GM12878 (cell line): ENCODE measurements at regions not wholly inside any gene's neighbourhood (a gene's known extent, or its start where the extent isn't known, plus 50 kb on each side); places are given as distances from the start of the nearest gene placed in this dataset.

Source experiments
- ATAC-seq: fragments of 200-7000 bp; cut with Tn5 transposase; 3 replicates; pipeline ENCODE4 v1.9.1; 2020; ENCODE audit warnings: mild to moderate bottlenecking, moderate library complexity
- BruUV-seq: library from RNA; stranded (reverse); fragments of 400-500 nt; replicated peaks from 2 replicates; lab custom pipeline; 2021; lab: Mats Ljungman, UMichigan
- CTCF ChIA-PET: fragments of 300-600 bp; sonication (Branson Sonifier 250); formaldehyde crosslinking; extraction: SDS; loops from one replicate; lab custom pipeline; 2021; ENCODE audit warnings: inconsistent platforms; lab: Yijun Ruan, JAX
- POLR2A ChIA-PET: fragments of 350-600 bp; formaldehyde crosslinking; extraction: SDS; loops from one replicate; lab custom pipeline; 2021; ENCODE audit warnings: inconsistent platforms; lab: Charles Lee
- RAD21 ChIA-PET: fragments of 300-600 bp; sonication (Branson Sonifier 250); formaldehyde crosslinking; loops from one replicate; lab custom pipeline; 2023; ENCODE audit warnings: antibody characterized with exemption; ENCODE audit not compliant: unreplicated experiment; lab: Charles Lee
- SMC1A ChIA-PET: fragments of 300-600 bp; sonication (Branson Sonifier 250); formaldehyde crosslinking; loops from one replicate; lab custom pipeline; 2023; ENCODE audit not compliant: unreplicated experiment, uncharacterized antibody; lab: Charles Lee
- DNase-seq: peaks from one replicate; pipeline ENCODE4 v3.0.0-alpha.2; 2011; ENCODE audit warnings: low read depth, low spot score
- FAIRE-seq: peaks from 3 replicates; lab custom pipeline; 2011; peaks lifted over from hg19 to GRCh38; lab: Jason Lieb, UNC
- H2AFZ ChIP-seq: 2 replicates; pipeline ENCODE4 v1.6.0; 2011; ENCODE audit warnings: low read depth, low read length, control low read depth; ENCODE audit not compliant: control insufficient read depth
- H3K27ac ChIP-seq: 2 replicates; pipeline ENCODE4 v1.5.1; 2011; ENCODE audit warnings: control low read depth; ENCODE audit not compliant: control insufficient read depth, insufficient read depth
- H3K27me3 ChIP-seq, 2 experiments: replicated peaks in 1 of 2; 2 replicates each; pipeline versions ENCODE4 v1.6.0 to v1.6.1; 2011; ENCODE audit warnings: low read length in 1 of 2; ENCODE audit not compliant: control insufficient read depth in 2 of 2, insufficient read depth in 2 of 2
- H3K36me3 ChIP-seq, 2 experiments: 2 replicates each; pipeline ENCODE4 v1.5.1; 2011; ENCODE audit warnings: low read length in 1 of 2; ENCODE audit not compliant: control insufficient read depth in 2 of 2, insufficient read depth in 2 of 2
- H3K4me1 ChIP-seq: 2 replicates; pipeline ENCODE4 v1.6.1; 2011; ENCODE audit warnings: mild to moderate bottlenecking, low read length, moderate library complexity, mixed read lengths; ENCODE audit not compliant: control insufficient read depth, insufficient read depth
- H3K4me2 ChIP-seq: 2 replicates; pipeline ENCODE4 v1.6.0; 2011; ENCODE audit warnings: control low read depth; ENCODE audit not compliant: control insufficient read depth, insufficient read depth
- H3K4me3 ChIP-seq: fragments of 200-600 bp; sonication (generic); 2 replicates; pipeline ENCODE4 v1.5.1; 2016
- H3K79me2 ChIP-seq: 2 replicates; pipeline ENCODE4 v1.6.0; 2011; ENCODE audit warnings: low read length; ENCODE audit not compliant: control insufficient read depth, insufficient read depth
- H3K9ac ChIP-seq: 2 replicates; pipeline ENCODE4 v1.8.0; 2011; ENCODE audit warnings: low read length, control low read depth, mixed read lengths; ENCODE audit not compliant: control insufficient read depth, insufficient read depth
- H3K9me3 ChIP-seq: replicated peaks from 3 replicates; pipeline ENCODE4 v1.5.1; 2011; ENCODE audit warnings: mild to moderate bottlenecking, low read length; ENCODE audit not compliant: control insufficient read depth, insufficient read depth
- H4K20me1 ChIP-seq: 2 replicates; pipeline ENCODE4 v1.6.0; 2011; ENCODE audit not compliant: control insufficient read depth, insufficient read depth
- BCLAF1 ChIP-seq: fragments of 450-650 bp; IDR thresholded peaks from 2 replicates; pipeline ENCODE4 v1.6.1; 2017; ENCODE audit warnings: antibody characterized with exemption, mild to moderate bottlenecking, moderate library complexity
- CBX5 ChIP-seq: sonication (generic); IDR thresholded peaks from 2 replicates; pipeline ENCODE4 v1.6.1; 2016; ENCODE audit warnings: low read depth, moderate library complexity, mild to moderate bottlenecking, inconsistent platforms
- EGR1 ChIP-seq, 2 experiments: IDR thresholded peaks; 1 replicate in 1 of 2; 2 replicates in 1 of 2; pipeline ENCODE4 v1.6.1; 2011 to 2012; ENCODE audit warnings: low read depth in 2 of 2, low read length in 2 of 2, borderline replicate concordance in 1 of 2, mild to moderate bottlenecking in 1 of 2, moderate library complexity in 1 of 2
- EZH2 ChIP-seq: IDR thresholded peaks from 2 replicates; pipeline ENCODE4 v1.6.1; 2012; ENCODE audit warnings: low read depth, mild to moderate bottlenecking, control low read depth, inconsistent platforms, low read length, borderline replicate concordance; ENCODE audit not compliant: control insufficient read depth
- GATAD2B ChIP-seq: fragments of 450-650 bp; conservative IDR thresholded peaks from 2 replicates; pipeline ENCODE4 v1.6.1; 2017; ENCODE audit warnings: low read depth, mild to moderate bottlenecking, moderate library complexity
- JUNB ChIP-seq: IDR thresholded peaks from 2 replicates; pipeline ENCODE4 v1.6.1; 2016; ENCODE audit warnings: antibody characterized with exemption, mild to moderate bottlenecking
- KLF5 ChIP-seq: fragments of 450-650 bp; IDR thresholded peaks from 2 replicates; pipeline ENCODE4 v1.6.1; 2014; ENCODE audit warnings: mild to moderate bottlenecking; ENCODE audit not compliant: partially characterized antibody
- RUNX3 ChIP-seq: IDR thresholded peaks from 2 replicates; pipeline ENCODE4 v1.6.1; 2012; ENCODE audit warnings: low read length, inconsistent platforms
- STAT1 ChIP-seq: fragments of 450-650 bp; conservative IDR thresholded peaks from 2 replicates; pipeline ENCODE4 v1.6.1; 2014; ENCODE audit warnings: antibody characterized with exemption, mild to moderate bottlenecking
- TCF7 ChIP-seq: IDR thresholded peaks from 2 replicates; pipeline ENCODE4 v1.6.1; 2014; ENCODE audit warnings: antibody characterized with exemption, borderline replicate concordance
- YBX1 ChIP-seq: fragments of 450-650 bp; IDR thresholded peaks from 2 replicates; pipeline ENCODE4 v1.6.1; 2016; ENCODE audit warnings: antibody characterized with exemption
- YY1 ChIP-seq: IDR thresholded peaks from 2 replicates; pipeline ENCODE4 v1.6.1; 2011; ENCODE audit warnings: low read depth, mild to moderate bottlenecking, low read length
- ZBTB33 ChIP-seq: fragments of 450-650 bp; IDR thresholded peaks from 2 replicates; pipeline ENCODE4 v1.6.1; 2017; ENCODE audit warnings: mild to moderate bottlenecking
- ZNF207 ChIP-seq: fragments of 450-650 bp; IDR thresholded peaks from 2 replicates; pipeline ENCODE4 v1.6.1; 2014; ENCODE audit warnings: antibody characterized with exemption, mild to moderate bottlenecking, borderline replicate concordance
- ZNF217 ChIP-seq: fragments of 450-650 bp; IDR thresholded peaks from 2 replicates; pipeline ENCODE4 v1.6.1; 2017; ENCODE audit warnings: antibody characterized with exemption, mild to moderate bottlenecking
- ZNF274 ChIP-seq: IDR thresholded peaks from one replicate; pipeline ENCODE4 v1.8.0; 2011; ENCODE audit not compliant: insufficient read length, insufficient read depth
- ZNF384 ChIP-seq: IDR thresholded peaks from 2 replicates; pipeline ENCODE4 v1.6.1; 2012; ENCODE audit warnings: low read depth, mild to moderate bottlenecking, low read length, improper control_type of control experiment, borderline replicate concordance
- ZNF622 ChIP-seq: fragments of 450-650 bp; IDR thresholded peaks from 2 replicates; pipeline ENCODE4 v1.6.1; 2017; ENCODE audit warnings: mild to moderate bottlenecking, inconsistent platforms
- ZZZ3 ChIP-seq: IDR thresholded peaks from 2 replicates; pipeline ENCODE4 v1.6.1; 2011; ENCODE audit warnings: low read depth; ENCODE audit not compliant: control insufficient read depth, insufficient read length
- in situ Hi-C: fragments of 300-500 bp; cut with MboI; formaldehyde crosslinking; loops from 9 replicates; pipeline ENCODE4 v1.14.3; 2018; ENCODE audit warnings: mixed read lengths
- intact Hi-C: fragments of 100-400 bp; cut with micrococcal nuclease; formaldehyde crosslinking; loops from one replicate; pipeline ENCODE4 v1.14.2; 2022; ENCODE audit not compliant: unreplicated experiment

GRCh38 chr21:16402752-16403151 is 673.0 kb downstream of the USP25 start:
- FAIRE-seq: no peak
- intact Hi-C loops: no loop called here
- H3K27ac ChIP-seq: no peak overlapping the region
- H3K9me3 ChIP-seq: no peaks in the 10 kb centered on the region; the same call in 2 of the 3 replicates
- no TSS peak for BruUV-seq
- ChIA-PET CTCF (no interaction called here), SMC1A (no interaction called here), RAD21 (no interaction called here), POLR2A (no interaction called here)
- in situ Hi-C loops: no loop called here
- no peaks in the 10 kb centered on the region for H3K79me2 ChIP-seq
- H3K9ac ChIP-seq: no peak overlapping the region
- H3K27me3 ChIP-seq: no peaks in the 10 kb centered on the region
- H3K36me3 ChIP-seq: no peaks in the 10 kb centered on the region
- no peaks in the 10 kb centered on the region for H3K4me1 ChIP-seq
- H4K20me1 ChIP-seq: no peaks in the 10 kb centered on the region
- H2AFZ ChIP-seq: no peak overlapping the region
- no peak for ATAC-seq
- no peak overlapping the region for H3K4me3 ChIP-seq
- TF ChIP-seq BCLAF1 (no peak), GATAD2B (no peak), ZBTB33 (no peak), JUNB (no peak), ZZZ3 (no peak), CBX5 (no peak), ZNF207 (no peak), KLF5 (no peak), ZNF274 (no peak), EZH2 (no peak), ZNF384 (no peak), YY1 (no peak), ZNF217 (no peak), RUNX3 (no peak), TCF7 (no peak), EGR1 (IDR thresholded peaks at IDR 0.05; ENCODE audit: borderline replicate concordance in 1 of 2, low read depth in 2 of 2, low read length in 2 of 2) (no peak), YBX1 (no peak), STAT1 (no peak), ZNF622 (no peak)
- no peak overlapping the region for H3K4me2 ChIP-seq
- DNase-seq: no peak
